HCT116 (cell line): ENCODE measurements at regions not wholly inside any gene's neighbourhood (a gene's known extent, or its start where the extent isn't known, plus 50 kb on each side); places are given as distances from the start of the nearest gene placed in this dataset.

Source experiments
- ATAC-seq: fragments of 200-7000 bp; cut with Tn5 transposase; 2 replicates; pipeline ENCODE4 v1.9.1; 2020; ENCODE audit warnings: mild to moderate bottlenecking, moderate library complexity
- BruUV-seq: library from RNA; stranded (reverse); fragments of 400-500 nt; replicated peaks from 2 replicates; lab custom pipeline; 2021; lab: Mats Ljungman, UMichigan
- CTCF ChIA-PET: fragments of 300-600 bp; sonication (Branson Sonifier 250); formaldehyde crosslinking; loops from one replicate; lab custom pipeline; 2021; ENCODE audit warnings: antibody characterized with exemption; lab: Charles Lee
- POLR2A ChIA-PET: fragments of 300-600, 350-600 bp; sonication (Branson Sonifier 250); formaldehyde crosslinking; loops from one replicate; lab custom pipeline; 2021; ENCODE audit warnings: antibody characterized with exemption; lab: Charles Lee
- RAD21 ChIA-PET, 2 experiments: fragments of 300-600 bp; sonication (Branson Sonifier 250); formaldehyde crosslinking; loops; one replicate each; lab custom pipeline; 2023; ENCODE audit warnings: low total read pairs in 2 of 2; ENCODE audit not compliant: uncharacterized antibody in 2 of 2, unreplicated experiment in 2 of 2, low non-redundant PET in 1 of 2; lab: Charles Lee
- DNase-seq: peaks from one replicate; pipeline ENCODE4 v3.0.0-alpha.2; 2010; ENCODE audit warnings: low read depth, low spot score
- H2AFZ ChIP-seq: fragments of 200-600 bp; shearing (Covaris generic), sonication (generic); 2 replicates; pipeline ENCODE4 v1.6.1; 2017; ENCODE audit warnings: low read depth, mixed run types, mixed read lengths, antibody characterized with exemption, low read length; ENCODE audit not compliant: poor library complexity, severe bottlenecking
- H3K27ac ChIP-seq: 2 replicates; pipeline ENCODE4 v1.5.1; 2012; ENCODE audit warnings: low read depth, low read length
- H3K27me3 ChIP-seq: fragments of 200-600 bp; sonication (generic); 2 replicates; pipeline ENCODE4 v1.6.1; 2016; ENCODE audit warnings: mixed run types, low read length, mixed read lengths; ENCODE audit not compliant: insufficient read depth
- H3K36me3 ChIP-seq, 2 experiments: fragments of 200-500 bp in 1 of 2; fragments of 200-600 bp in 1 of 2; sonication (Bioruptor generic) in 1 of 2; sonication (generic) in 1 of 2; 2 replicates each; pipeline versions ENCODE4 v1.5.1 to v1.6.1; 2014 to 2016; ENCODE audit warnings: low read length in 2 of 2, inconsistent platforms in 1 of 2, mixed read lengths in 1 of 2, mixed run types in 1 of 2; ENCODE audit not compliant: insufficient read depth in 2 of 2, control insufficient read depth in 1 of 2
- H3K4me1 ChIP-seq, 2 experiments: fragments of 200-600 bp in 1 of 2; sonication (generic) in 1 of 2; 2 replicates each; pipeline versions ENCODE4 v1.5.1 to v1.6.1; 2012 to 2017; ENCODE audit warnings: low read length in 2 of 2, inconsistent platforms in 1 of 2, mild to moderate bottlenecking in 1 of 2, mixed read lengths in 1 of 2, mixed run types in 1 of 2, moderate library complexity in 1 of 2; ENCODE audit not compliant: insufficient read depth in 2 of 2, control insufficient read depth in 1 of 2
- H3K4me2 ChIP-seq: fragments of 200-600 bp; sonication (generic); 2 replicates; pipeline ENCODE4 v1.6.1; 2017; ENCODE audit warnings: mixed run types, low read length, mixed read lengths
- H3K4me3 ChIP-seq, 2 experiments: fragments of 200-600 bp in 1 of 2; sonication (generic) in 1 of 2; replicated peaks in 1 of 2; 2 replicates each; pipeline ENCODE4 v1.5.1; 2011 to 2016; ENCODE audit warnings: low read length in 2 of 2, control low read depth in 1 of 2, low read depth in 1 of 2, mild to moderate bottlenecking in 1 of 2, mixed read lengths in 1 of 2, mixed run types in 1 of 2
- H3K79me2 ChIP-seq: fragments of 200-600 bp; sonication (generic); 2 replicates; pipeline ENCODE4 v1.6.1; 2017; ENCODE audit warnings: mild to moderate bottlenecking, mixed run types, low read length, moderate library complexity, mixed read lengths; ENCODE audit not compliant: insufficient read depth
- H3K9ac ChIP-seq: fragments of 200-600 bp; sonication (generic); 2 replicates; pipeline ENCODE4 v1.6.1; 2016; ENCODE audit warnings: low read length, mixed read lengths
- H3K9me2 ChIP-seq: fragments of 200-600 bp; sonication (generic), shearing (Covaris generic); 2 replicates; pipeline ENCODE4 v1.6.1; 2017; ENCODE audit warnings: mixed run types, mild to moderate bottlenecking, moderate library complexity; ENCODE audit not compliant: insufficient read depth
- H3K9me3 ChIP-seq, 2 experiments: fragments of 200-500 bp in 1 of 2; fragments of 200-600 bp in 1 of 2; sonication (Bioruptor generic) in 1 of 2; sonication (generic) in 1 of 2; 2 replicates each; pipeline ENCODE4 v1.6.1; 2014 to 2017; ENCODE audit warnings: low read length in 2 of 2, mixed read lengths in 2 of 2, inconsistent platforms in 1 of 2, low read depth in 1 of 2, mild to moderate bottlenecking in 1 of 2, mixed run types in 1 of 2, moderate library complexity in 1 of 2; ENCODE audit not compliant: control insufficient read depth in 1 of 2, insufficient read depth in 1 of 2
- H4K20me1 ChIP-seq: fragments of 200-600 bp; sonication (generic), shearing (Covaris generic); 2 replicates; pipeline ENCODE4 v1.6.1; 2017; ENCODE audit warnings: mixed run types, mild to moderate bottlenecking, moderate library complexity; ENCODE audit not compliant: insufficient read depth
- CTCF ChIP-seq, 3 experiments: fragments of 200-600 bp in 1 of 3; sonication (generic) in 1 of 3; IDR thresholded peaks in 2 of 3; conservative IDR thresholded peaks in 1 of 3; 2 replicates each; pipeline ENCODE4 v1.5.1; 2012 to 2017; ENCODE audit warnings: low read depth in 2 of 3, low read length in 2 of 3, antibody characterized with exemption in 1 of 3, borderline replicate concordance in 1 of 3, control low read depth in 1 of 3, mild to moderate bottlenecking in 1 of 3, mixed read lengths in 1 of 3, mixed run types in 1 of 3, moderate library complexity in 1 of 3; ENCODE audit not compliant: insufficient read depth in 1 of 3
- FOSL1 ChIP-seq: IDR thresholded peaks from 2 replicates; pipeline ENCODE4 v1.6.1; 2012; ENCODE audit warnings: low read depth
- JUND ChIP-seq: IDR thresholded peaks from 2 replicates; pipeline ENCODE4 v1.6.1; 2012
- SIN3A ChIP-seq: IDR thresholded peaks from 2 replicates; pipeline ENCODE4 v1.6.1; 2012; ENCODE audit warnings: low read depth
- intact Hi-C: fragments of 100-400 bp; cut with micrococcal nuclease; formaldehyde crosslinking; loops from 2 replicates; pipeline ENCODE4 v1.10.0; 2022

- Histone ChIP-seq H3K9ac (no peak overlapping the region), H3K4me3 (no peak overlapping the region)
- no peak for TF ChIP-seq SIN3A
- TF ChIP-seq CTCF (IDR thresholded peaks at IDR 0.05 in 2 of 3, conservative IDR thresholded peaks at IDR 0.05 in 1 of 3; ENCODE audit: borderline replicate concordance in 1 of 3, insufficient read depth in 1 of 3, low read depth in 2 of 3, low read length in 2 of 3) = peak in 1 of 3 experiments; percentile 21; a peak in 1 of 6 replicates
- TF ChIP-seq, all 23 proteins: peak for 1
- Histone ChIP-seq H3K4me1 (no peaks in the 10 kb centered on the region), H4K20me1 (no peaks in the 10 kb centered on the region), H3K36me3 (no peaks in the 10 kb centered on the region), H3K79me2 (no peaks in the 10 kb centered on the region), H3K9me2 (no peaks in the 10 kb centered on the region), H3K4me2 (no peak overlapping the region), H2AFZ (no peak overlapping the region), H3K27ac (no peak overlapping the region), H3K9me3 (no peaks in the 10 kb centered on the region), H3K27me3 (no peaks in the 10 kb centered on the region)
- CTCF ChIA-PET = no interaction called here
- POLR2A ChIA-PET = no interaction called here
- DNase-seq = no peak
- intact Hi-C loops = no loop called here
- RAD21 ChIA-PET = no interaction called here
- no peak for ATAC-seq
- no TSS peak for BruUV-seq
Observed at GRCh38 chr7:124635416-124635815, 130.2 kb downstream of the GPR37 start.

GRCh38 chr7:124633740-124634139 lies 131.9 kb downstream of the GPR37 start:
- Histone ChIP-seq H4K20me1 (no peaks in the 10 kb centered on the region), H2AFZ (no peak overlapping the region), H3K27me3 (no peaks in the 10 kb centered on the region), H3K9ac (no peak overlapping the region), H3K9me2 (no peaks in the 10 kb centered on the region), H3K9me3 (no peaks in the 10 kb centered on the region), H3K4me3 (no peak overlapping the region), H3K4me1 (no peaks in the 10 kb centered on the region), H3K36me3 (no peaks in the 10 kb centered on the region), H3K27ac (no peak overlapping the region), H3K4me2 (no peak overlapping the region), H3K79me2 (no peaks in the 10 kb centered on the region)
- ChIA-PET POLR2A (no interaction called here), RAD21 (no interaction called here), CTCF (no interaction called here)
- BruUV-seq = no TSS peak
- intact Hi-C loops = no loop called here
- no peak for DNase-seq
- no peak for ATAC-seq
- TF ChIP-seq FOSL1 (no peak), JUND (no peak)
